NCI-H1930 (cell line): ENCODE measurements at regions not wholly inside any gene's neighbourhood (a gene's known extent, or its start where the extent isn't known, plus 50 kb on each side); places are given as distances from the start of the nearest gene placed in this dataset.

Source experiments
- DNase-seq, 2 experiments: peaks; one replicate each; lab custom pipeline; 2025; lab: John Stamatoyannopoulos, UW

GRCh38 chr7:156309016-156309620, 331.5 kb upstream of the RNF32 start:
- no peak for DNase-seq

DNA sequence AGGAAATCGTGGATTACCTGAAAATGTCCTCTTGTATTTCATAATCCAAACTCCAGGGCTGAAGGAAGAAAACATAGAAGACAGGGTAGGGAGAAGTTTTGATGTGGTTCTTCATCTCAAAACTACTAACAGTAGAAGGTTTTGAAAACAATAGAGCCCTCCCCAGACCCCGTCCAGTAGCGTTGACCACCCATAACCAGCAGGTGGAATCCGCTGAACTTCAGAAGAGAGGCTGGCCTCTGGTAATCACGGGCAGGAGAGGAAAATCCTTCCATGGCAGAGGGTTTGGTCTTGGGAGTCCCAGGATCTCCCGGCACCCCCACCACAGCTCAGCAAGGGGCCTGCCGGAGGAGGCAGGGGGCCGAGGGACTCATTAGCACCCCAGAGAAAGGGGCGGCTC, 333.4 kb upstream of the RNF32 start:
- no peak for DNase-seq

DNA sequence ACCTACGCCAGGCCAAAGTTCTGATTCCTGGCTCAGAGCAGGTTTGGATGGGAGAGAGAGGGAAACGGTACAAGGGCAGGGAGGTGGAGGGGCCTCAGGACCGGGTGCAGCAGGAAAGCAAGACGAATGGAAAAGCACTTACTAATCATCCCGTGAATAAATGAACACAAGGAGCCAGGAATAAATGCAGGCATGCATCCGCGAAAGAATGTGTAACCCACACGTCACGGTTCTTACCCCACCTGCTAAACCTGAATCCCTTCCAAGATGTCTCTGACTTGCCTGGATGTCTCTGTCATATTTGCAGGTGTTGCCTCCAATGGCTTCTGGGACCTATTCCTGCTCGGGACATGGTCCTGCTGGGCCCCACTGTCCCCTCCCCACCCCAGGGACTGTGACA, 335.2 kb upstream of the RNF32 start:
- no peak for DNase-seq

DNA sequence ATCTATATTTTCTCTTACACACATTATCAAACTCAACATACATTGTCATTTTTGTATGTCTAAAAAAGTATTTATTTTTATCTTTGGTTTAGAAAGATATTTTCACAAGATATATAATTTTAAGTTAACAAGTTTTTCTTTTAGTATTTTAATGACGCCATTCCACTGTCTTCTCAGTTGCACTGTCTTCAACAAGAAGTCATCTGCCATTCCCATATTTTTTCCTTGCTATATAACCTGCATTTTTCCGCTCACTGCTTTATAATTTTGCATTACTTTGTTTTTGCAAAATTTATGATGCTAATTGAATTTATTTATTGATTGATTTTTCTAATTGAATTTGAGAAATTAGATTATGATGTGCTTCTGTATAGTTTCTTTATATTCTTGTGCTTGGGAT, 357.8 kb upstream of the RNF32 start:
- no peak for DNase-seq

- DNase-seq: no peak
Observed at GRCh38 chr7:156279635-156280034, 360.9 kb upstream of the RNF32 start.

GRCh38 chr7:156275292-156275691, 365.3 kb upstream of the RNF32 start:
- no peak for DNase-seq

DNA sequence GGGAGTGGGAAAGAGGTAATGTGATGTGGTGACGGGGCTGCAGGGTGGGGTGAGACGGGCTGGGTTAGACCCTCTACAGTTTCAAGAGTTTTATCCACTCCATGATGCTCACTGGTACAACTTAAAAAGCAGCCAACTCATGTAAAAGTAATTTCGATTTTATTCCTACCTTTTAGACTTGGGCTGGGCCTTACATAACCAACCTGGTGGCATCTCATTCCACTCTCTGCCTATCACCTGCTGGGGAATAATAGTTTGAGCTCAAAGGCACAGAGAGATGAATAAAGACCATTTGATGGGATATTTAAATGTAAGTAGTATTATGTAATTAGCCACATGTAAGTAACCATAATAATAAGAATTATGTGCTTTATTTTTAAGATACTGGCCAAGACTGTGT, 366.0 kb upstream of the RNF32 start:
- DNase-seq: no peak

DNA sequence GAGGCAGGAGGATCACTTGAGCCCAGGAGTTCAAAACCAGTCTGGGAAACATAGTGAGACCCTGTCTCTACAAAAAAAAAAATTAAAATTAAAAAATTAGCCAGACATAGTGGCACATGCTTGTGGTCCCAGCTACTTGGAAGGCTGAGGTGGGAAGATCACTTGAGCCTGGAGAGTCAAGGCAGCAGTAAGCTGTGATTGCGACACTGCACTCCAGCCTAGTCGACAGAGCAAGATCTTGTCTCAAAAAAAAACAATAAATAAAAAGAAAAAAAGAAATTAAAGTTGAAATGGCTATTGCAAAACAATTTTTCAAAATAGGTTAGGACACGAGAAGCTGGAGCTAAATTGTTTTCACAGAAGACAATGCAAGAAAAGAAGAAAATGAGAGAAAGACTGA, 379.0 kb upstream of the RNF32 start:
- no peak for DNase-seq

GRCh38 chr7:156257904-156258303, 382.7 kb upstream of the RNF32 start:
- DNase-seq: no peak

GRCh38 chr7:156255635-156256034, 384.9 kb upstream of the RNF32 start:
- DNase-seq: no peak

- DNase-seq: no peak
Observed at GRCh38 chr7:156251861-156252260, 388.7 kb upstream of the RNF32 start.

- no peak for DNase-seq
Observed at GRCh38 chr7:156240532-156240931, 400.0 kb upstream of the RNF32 start.

DNA sequence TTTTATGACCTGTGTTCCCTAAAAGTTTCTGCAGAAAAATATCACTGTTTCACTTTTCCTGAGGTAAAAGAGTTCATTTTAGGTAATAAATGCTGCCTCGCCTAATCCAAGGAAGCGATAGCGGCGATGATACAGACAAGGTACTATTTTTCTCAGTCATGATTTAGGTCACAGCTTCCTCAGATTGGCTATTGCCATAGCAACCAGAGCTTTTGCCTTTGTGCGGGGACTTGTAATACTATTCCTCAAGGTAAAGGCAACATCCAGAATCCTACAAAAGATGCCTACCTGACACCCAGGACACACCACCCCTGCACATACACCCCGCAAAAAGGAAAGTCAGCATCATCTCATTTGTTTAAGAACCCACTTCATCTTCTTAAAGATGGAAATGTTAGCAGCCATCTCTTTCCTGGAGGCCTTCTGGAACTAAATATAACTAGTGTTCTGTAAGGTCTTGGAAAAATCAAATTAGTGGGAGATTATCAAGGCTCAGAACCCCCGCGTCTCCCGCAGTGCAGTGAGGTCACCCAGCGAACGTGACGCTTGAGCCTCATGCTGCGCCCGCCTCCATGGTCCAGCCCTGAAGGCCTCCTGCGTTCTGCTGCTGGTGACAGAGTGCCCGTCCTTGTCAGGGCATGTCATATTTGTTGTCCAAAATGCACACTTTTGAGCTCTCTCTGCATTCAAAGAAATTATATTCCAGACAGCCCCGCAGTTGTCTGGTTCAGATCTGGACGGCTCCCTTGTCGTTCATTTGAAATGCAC, 402.0 kb upstream of the RNF32 start:
- no peak for DNase-seq

DNA sequence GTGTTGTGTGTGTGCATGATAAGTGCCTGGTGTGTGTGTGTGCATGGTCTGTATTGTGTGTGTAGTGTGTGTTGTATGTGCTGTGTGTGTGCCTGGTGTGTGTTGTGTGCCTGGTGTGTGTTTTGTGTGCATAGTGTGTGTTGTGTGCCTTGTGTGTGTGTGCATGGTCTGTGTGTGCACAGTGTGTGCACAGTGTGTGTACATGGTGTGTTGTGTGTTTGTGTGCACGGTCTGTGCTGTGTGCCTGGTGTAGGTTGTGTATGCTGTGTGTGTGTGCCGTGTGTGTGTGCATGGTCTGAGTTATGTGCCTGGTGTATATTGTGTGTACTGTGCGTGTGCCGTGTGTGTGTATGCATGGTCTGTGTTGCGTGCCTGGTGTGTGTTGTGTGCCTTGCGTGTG, 403.0 kb upstream of the RNF32 start:
- no peak for DNase-seq

DNA sequence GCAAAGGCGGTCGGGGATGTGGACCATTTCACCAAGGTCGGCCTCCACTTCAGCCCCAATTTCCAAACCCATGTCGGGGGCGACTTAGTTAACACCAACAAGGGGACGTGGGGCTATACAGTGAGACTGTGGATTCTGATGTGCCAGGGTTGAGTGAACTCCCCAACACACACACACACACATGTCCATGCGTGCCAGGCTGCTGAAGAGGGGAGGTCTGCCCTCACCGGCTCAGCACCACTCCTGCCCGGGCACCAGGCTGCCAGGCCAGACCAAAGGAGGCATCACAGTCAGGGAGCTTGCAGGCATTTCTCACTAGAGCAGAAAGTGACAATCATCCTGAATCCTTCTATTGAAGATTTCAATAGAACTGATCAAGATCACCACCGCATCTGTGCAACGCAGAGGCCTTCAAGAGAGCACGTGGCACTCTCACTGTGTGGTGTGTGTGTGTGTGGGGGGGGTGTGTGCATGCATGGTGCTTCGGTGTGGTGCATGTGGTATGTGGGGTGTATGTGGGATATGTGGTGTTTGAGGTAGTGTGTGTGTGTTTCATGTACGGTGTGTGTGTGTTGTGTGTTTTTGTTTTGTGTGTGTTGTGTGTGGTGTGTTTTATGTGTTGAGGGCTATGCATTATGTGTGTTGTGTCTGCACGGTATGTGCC, 403.5 kb upstream of the RNF32 start:
- no peak for DNase-seq

DNA sequence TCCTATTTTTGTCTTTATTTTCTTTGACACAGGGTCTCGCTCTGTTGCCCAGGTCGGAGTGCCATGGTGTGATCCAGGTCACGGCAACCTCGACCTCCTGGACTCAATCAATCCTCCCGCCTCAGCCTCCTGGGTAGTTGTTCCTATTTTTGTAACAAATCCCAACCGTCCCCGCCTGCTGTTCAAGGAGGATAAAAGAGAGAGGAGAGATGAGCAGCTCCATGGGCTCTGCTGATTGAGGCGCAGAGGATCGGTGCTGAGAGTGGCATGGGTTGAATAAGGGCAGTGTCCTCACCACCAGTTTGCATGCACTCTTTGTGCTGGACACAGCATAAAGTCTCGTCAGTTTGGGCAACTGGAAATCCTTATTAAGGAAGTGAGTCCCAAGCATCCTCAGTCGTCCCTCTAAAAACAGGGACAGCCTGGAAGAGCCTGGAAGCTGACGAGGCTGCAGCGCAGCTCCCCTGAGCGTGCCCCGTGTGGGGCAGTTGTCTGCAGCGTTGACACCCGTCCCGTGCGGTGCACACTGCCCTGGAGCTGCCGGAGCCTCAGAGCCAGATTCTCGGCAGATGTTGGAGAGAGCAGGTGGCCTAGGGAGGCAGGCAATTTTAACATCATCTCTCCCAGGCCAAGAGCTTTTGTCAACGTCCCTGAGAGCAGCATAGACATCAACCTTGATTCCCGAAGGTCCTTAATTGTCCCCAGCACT, 404.2 kb upstream of the RNF32 start:
- DNase-seq: no peak

DNA sequence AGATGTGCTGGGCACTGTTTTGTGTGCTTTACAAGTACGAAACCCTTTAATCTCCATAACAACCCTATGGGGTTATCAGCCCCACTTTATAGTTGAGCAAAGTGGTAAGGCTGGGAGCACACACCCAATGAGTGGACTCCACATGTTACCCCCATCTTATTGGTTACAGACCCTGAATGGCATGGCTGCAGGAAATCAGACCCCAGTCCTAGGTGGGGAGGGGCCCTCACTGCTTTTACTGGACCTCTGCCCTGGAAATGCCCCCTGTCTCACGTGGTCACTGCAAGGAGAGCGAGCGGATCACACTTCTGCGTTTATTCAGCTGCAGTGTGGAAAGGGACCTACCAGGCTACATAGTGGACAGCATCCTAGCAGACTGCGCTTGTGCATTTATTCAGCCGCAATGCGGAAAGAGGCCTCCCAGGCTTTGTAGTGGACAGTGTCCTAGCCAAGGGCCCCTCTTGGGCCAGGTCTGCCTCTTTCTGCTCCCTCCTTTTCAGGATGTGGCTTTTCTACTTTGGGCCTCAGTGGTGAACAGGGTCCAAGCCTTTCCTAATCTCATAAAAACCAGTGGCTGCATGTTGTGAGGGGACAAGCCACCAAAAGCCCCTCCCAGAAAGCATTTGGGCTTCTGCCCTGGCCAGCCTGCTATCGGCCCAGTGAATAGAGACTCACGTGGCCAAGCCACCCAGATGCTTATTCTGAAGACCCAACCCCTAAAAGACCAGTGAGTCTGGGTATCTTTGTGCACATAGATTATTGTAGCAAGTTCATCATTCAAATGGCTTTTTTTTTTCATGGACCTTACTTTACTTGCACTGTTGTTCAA, 405.7 kb upstream of the RNF32 start:
- no peak for DNase-seq

- no peak for DNase-seq
Observed at GRCh38 chr7:156234192-156234591, 406.4 kb upstream of the RNF32 start.

DNA sequence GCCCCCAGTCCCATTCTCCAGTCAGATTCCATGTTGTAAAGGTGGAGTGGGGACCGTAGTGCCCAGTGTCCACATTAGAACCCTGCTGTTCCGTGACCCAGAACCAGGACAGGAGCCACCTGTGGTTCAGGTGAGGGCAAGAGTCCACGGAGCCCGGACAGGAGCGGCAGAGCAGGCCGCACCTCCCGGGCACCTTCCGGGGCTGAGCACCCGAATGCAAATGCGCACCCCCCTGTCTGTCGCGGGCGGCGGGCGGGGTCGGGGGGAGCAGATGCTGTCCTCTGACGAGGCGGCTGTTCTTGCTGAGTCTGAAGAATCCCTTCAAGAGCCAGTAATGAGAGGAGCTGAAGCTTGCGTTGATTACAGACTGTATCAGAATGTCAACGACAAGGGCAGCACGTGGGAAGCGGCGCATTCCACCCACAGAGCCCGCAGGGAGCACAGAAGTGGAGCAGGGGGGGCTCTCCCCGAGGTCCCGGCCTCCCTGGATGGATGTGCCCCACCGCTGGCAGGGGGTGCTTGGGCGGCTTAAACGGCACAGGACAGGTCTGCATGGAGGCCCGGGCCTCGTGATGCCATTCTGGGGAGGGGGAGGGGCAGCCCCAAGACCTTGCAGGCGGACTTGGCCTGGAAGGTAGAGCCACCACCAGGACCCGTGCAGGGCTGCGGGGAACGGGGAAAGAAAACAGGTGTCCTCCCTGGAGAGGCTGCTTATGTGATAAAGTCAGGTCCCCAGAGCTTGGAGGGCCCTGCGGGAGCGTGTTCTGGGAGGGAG, 407.5 kb upstream of the RNF32 start:
- DNase-seq: no peak

GRCh38 chr7:156230576-156230975, 410.0 kb upstream of the RNF32 start:
- no peak for DNase-seq

DNA sequence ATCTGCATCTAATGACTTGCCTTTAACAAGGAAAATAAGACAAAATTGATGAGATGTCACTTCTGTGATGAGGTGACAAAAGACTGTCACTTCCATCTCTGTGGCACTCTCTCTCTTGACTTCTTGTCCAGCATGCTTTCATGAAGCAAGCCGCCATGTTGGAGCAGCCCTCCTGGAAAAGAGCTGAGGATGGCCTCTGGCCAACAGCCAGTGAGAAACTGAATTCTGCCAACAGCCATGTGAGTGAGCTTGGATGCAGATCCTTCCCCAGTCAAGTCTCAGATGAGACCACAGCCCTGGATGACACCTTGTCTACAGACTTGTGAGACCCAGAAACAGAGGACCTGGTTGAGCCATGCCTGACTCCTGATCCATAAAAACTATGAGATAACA, 412.6 kb upstream of the SHH start:
- no peak for DNase-seq
